Fibroblast of lung (primary cell): ENCODE measurements at regions not wholly inside any gene's neighbourhood (a gene's known extent, or its start where the extent isn't known, plus 50 kb on each side); places are given as distances from the start of the nearest gene placed in this dataset.

Experiments used
- DNase-seq, 2 donors: peaks; one replicate each; pipeline versions ENCODE4 v3.0.0 to v3.0.0-alpha.2; 2010; ENCODE audit warnings: low read depth in 2 of 2
- H2AFZ ChIP-seq: 2 replicates; pipeline ENCODE4 v1.5.1; 2012; ENCODE audit warnings: low read length, control low read depth, inconsistent platforms
- H3K27ac ChIP-seq: 2 replicates; pipeline ENCODE4 v1.5.1; 2011; ENCODE audit warnings: low read length, control low read depth; ENCODE audit not compliant: insufficient read depth
- H3K27me3 ChIP-seq: 2 replicates; pipeline ENCODE4 v1.5.1; 2011; ENCODE audit warnings: mild to moderate bottlenecking, low read length; ENCODE audit not compliant: control insufficient read depth, insufficient read depth
- H3K36me3 ChIP-seq: 2 replicates; pipeline ENCODE4 v1.5.1; 2011; ENCODE audit warnings: low read length; ENCODE audit not compliant: control insufficient read depth, insufficient read depth
- H3K4me1 ChIP-seq: 2 replicates; pipeline ENCODE4 v1.5.1; 2011; ENCODE audit warnings: low read length; ENCODE audit not compliant: control insufficient read depth, insufficient read depth; ENCODE audit errors: extremely low read depth
- H3K4me2 ChIP-seq: 2 replicates; pipeline ENCODE4 v1.5.1; 2011; ENCODE audit warnings: low read length, control low read depth; ENCODE audit not compliant: insufficient read depth; ENCODE audit errors: extremely low read depth
- H3K4me3 ChIP-seq, 4 experiments: fragments of 200-600 bp in 1 of 4; sonication (generic) in 1 of 4; replicated peaks in 1 of 4; 2 replicates each; pipeline ENCODE4 v1.5.1; 2011 to 2016; ENCODE audit warnings: low read length in 4 of 4, low read depth in 3 of 4, mild to moderate bottlenecking in 3 of 4, control low read depth in 2 of 4, inconsistent platforms in 1 of 4, mixed read lengths in 1 of 4; ENCODE audit not compliant: insufficient read depth in 1 of 4; ENCODE audit errors: control extremely low read depth in 1 of 4
- H3K79me2 ChIP-seq: 2 replicates; pipeline ENCODE4 v1.5.1; 2012; ENCODE audit warnings: mild to moderate bottlenecking, low read length, inconsistent platforms; ENCODE audit not compliant: control insufficient read depth, insufficient read depth
- H3K9ac ChIP-seq: 2 replicates; pipeline ENCODE4 v1.5.1; 2011; ENCODE audit warnings: mild to moderate bottlenecking, low read length, control low read depth; ENCODE audit not compliant: insufficient read depth
- H3K9me3 ChIP-seq: 2 replicates; pipeline ENCODE4 v1.5.1; 2012; ENCODE audit warnings: low read depth, low read length; ENCODE audit not compliant: control insufficient read depth, insufficient read depth
- H4K20me1 ChIP-seq: 2 replicates; pipeline ENCODE4 v1.5.1; 2011; ENCODE audit warnings: low read length; ENCODE audit not compliant: control insufficient read depth, insufficient read depth; ENCODE audit errors: extremely low read depth
- EZH2 ChIP-seq: IDR thresholded peaks from 2 replicates; pipeline ENCODE4 v1.5.1; 2012; ENCODE audit warnings: low read length, control low read depth, mild to moderate bottlenecking; ENCODE audit errors: missing control alignments
- TF ChIP-seq, protein P1 (sequence below), 2 donors: IDR thresholded peaks in 1 of 2; conservative IDR thresholded peaks in 1 of 2; 1 replicate in 1 of 2; 2 replicates in 1 of 2; pipeline ENCODE4 v1.5.1; 2011 to 2012; ENCODE audit warnings: low read length in 2 of 2, control low read depth in 1 of 2, inconsistent platforms in 1 of 2, low read depth in 1 of 2, mild to moderate bottlenecking in 1 of 2

DNA sequence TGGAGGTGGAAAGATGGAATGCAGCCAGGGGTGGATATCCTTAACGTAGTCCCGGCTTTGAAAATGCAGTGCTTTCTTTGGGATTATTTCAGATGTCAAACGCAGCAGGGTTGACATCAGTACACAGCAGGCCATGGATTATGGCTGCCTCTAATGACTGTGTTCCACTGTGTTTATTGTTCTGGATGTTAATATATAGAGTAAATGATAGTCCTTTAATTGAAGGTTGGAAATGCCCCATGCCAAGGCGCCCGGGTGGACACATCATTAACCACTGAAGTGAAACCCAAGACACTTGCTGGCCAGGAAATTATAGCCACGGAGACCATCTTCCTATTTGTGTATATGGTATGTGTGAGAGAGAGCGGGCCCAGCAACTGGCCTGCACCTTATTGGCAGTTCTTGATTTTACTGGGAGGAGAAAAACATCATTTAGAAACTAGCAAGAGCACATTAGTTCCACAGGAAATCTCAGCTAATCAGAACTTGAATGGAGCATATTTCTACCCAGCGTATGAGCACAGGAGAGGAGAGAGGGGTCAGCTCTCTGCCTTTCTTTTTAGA lies 254.9 kb upstream of the RASGRP1 start:
- no peak for DNase-seq
- Histone ChIP-seq H3K27me3 (no peaks in the 10 kb centered on the region), H3K9me3 (no peaks in the 10 kb centered on the region), H2AFZ (no peak overlapping the region), H3K36me3 (no peaks in the 10 kb centered on the region), H3K4me3 (no peak overlapping the region), H4K20me1 (no peaks in the 10 kb centered on the region), H3K4me2 (no peak overlapping the region), H3K27ac (no peak overlapping the region), H3K4me1 (no peaks in the 10 kb centered on the region), H3K79me2 (no peaks in the 10 kb centered on the region), H3K9ac (no peak overlapping the region)
- TF ChIP-seq, protein P1, sequence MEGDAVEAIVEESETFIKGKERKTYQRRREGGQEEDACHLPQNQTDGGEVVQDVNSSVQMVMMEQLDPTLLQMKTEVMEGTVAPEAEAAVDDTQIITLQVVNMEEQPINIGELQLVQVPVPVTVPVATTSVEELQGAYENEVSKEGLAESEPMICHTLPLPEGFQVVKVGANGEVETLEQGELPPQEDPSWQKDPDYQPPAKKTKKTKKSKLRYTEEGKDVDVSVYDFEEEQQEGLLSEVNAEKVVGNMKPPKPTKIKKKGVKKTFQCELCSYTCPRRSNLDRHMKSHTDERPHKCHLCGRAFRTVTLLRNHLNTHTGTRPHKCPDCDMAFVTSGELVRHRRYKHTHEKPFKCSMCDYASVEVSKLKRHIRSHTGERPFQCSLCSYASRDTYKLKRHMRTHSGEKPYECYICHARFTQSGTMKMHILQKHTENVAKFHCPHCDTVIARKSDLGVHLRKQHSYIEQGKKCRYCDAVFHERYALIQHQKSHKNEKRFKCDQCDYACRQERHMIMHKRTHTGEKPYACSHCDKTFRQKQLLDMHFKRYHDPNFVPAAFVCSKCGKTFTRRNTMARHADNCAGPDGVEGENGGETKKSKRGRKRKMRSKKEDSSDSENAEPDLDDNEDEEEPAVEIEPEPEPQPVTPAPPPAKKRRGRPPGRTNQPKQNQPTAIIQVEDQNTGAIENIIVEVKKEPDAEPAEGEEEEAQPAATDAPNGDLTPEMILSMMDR (conservative IDR thresholded peaks at IDR 0.05 in 1 of 2, IDR thresholded peaks at IDR 0.05 in 1 of 2; ENCODE audit: low read depth in 1 of 2, low read length in 2 of 2): no peak
- TF ChIP-seq EZH2: no peak

DNA sequence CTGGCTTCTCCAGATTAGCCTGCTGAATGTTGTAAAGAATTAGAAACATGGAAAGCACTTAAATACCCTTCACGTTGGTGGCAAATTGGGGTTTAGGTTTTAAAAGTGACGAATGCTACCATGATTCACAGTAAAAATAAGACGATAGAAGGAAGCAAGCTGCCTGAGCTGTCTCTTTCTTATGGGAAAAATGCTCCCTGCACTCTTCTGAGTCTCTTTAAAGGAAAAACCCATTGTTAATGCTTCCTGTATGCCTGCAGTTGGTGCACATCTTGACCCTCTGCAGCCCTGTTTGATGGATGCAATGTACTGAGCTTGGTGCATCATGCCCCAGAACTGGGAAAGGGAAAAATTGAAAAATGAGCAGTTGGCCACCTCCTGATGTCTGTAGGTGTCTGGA lies 258.6 kb upstream of the RASGRP1 start:
- Histone ChIP-seq H3K79me2 (no peaks in the 10 kb centered on the region), H2AFZ (no peak overlapping the region), H3K9me3 (no peaks in the 10 kb centered on the region), H3K36me3 (no peaks in the 10 kb centered on the region), H3K4me3 (no peak overlapping the region), H3K27ac (no peak overlapping the region), H3K4me1 (peaks cover 2% of the 10 kb centered on the region), H4K20me1 (no peaks in the 10 kb centered on the region), H3K9ac (no peak overlapping the region), H3K4me2 (no peak overlapping the region), H3K27me3 (no peaks in the 10 kb centered on the region)
- TF ChIP-seq, protein P1 (conservative IDR thresholded peaks at IDR 0.05 in 1 of 2, IDR thresholded peaks at IDR 0.05 in 1 of 2; ENCODE audit: low read depth in 1 of 2, low read length in 2 of 2): no peak
- TF ChIP-seq EZH2: no peak
- no peak for DNase-seq

DNA sequence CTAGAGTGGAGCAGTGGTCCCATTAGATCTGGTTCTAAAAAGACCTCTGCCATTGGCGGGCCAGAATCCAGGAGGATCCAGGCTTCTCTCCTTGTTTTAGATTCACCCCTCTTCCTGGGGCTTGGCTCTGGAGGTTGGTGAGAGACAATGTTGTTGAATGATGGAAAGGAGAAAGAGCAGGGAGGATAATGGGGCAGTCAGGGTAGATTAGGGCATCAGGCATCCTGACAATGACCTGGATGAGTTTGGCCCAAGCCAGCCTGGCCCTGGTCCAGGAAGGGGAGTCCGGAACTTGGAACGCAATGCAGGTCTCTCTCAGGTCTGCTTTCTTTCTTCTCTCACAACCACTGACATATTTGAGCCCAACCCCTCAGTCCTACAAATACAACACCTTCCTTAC lies 260.1 kb upstream of the RASGRP1 start:
- TF ChIP-seq, protein P1 (conservative IDR thresholded peaks at IDR 0.05 in 1 of 2, IDR thresholded peaks at IDR 0.05 in 1 of 2; ENCODE audit: low read depth in 1 of 2, low read length in 2 of 2): no peak
- TF ChIP-seq EZH2: no peak
- H3K4me3 ChIP-seq: no peak overlapping the region
- no peak overlapping the region for H3K27ac ChIP-seq
- no peaks in the 10 kb centered on the region for H4K20me1 ChIP-seq
- H3K4me2 ChIP-seq: no peak overlapping the region
- H3K79me2 ChIP-seq: no peaks in the 10 kb centered on the region
- H3K27me3 ChIP-seq: no peaks in the 10 kb centered on the region
- H2AFZ ChIP-seq: no peak overlapping the region
- no peak for DNase-seq
- peaks cover 2% of the 10 kb centered on the region for H3K4me1 ChIP-seq
- H3K36me3 ChIP-seq: no peaks in the 10 kb centered on the region
- H3K9ac ChIP-seq: no peak overlapping the region
- no peaks in the 10 kb centered on the region for H3K9me3 ChIP-seq
